DND-41 (cell line): ENCODE measurements at regions not wholly inside any gene's neighbourhood (a gene's known extent, or its start where the extent isn't known, plus 50 kb on each side); places are given as distances from the start of the nearest gene placed in this dataset.

ENCODE experiments used
- ATAC-seq: fragments of 200-7000 bp; cut with Tn5 transposase; 3 replicates; pipeline ENCODE4 v1.9.1; 2021; ENCODE audit warnings: low read depth; ENCODE audit not compliant: insufficient read depth
- DNase-seq: peaks from one replicate; pipeline ENCODE4 v3.0.0-alpha.2; 2020
- H2AFZ ChIP-seq: 2 replicates; pipeline ENCODE4 v1.6.0; 2012; ENCODE audit warnings: low read depth, low read length
- H3K27ac ChIP-seq: 2 replicates; pipeline ENCODE4 v1.5.1; 2012; ENCODE audit warnings: low read length, inconsistent platforms
- H3K27me3 ChIP-seq: fragments of 200-600 bp; sonication (generic); 2 replicates; pipeline ENCODE4 v1.6.0; 2012; ENCODE audit warnings: low read length, mild to moderate bottlenecking, inconsistent platforms; ENCODE audit not compliant: insufficient read depth, poor library complexity
- H3K36me3 ChIP-seq: 2 replicates; pipeline ENCODE4 v1.5.1; 2012; ENCODE audit warnings: low read length, inconsistent platforms; ENCODE audit not compliant: insufficient read depth
- H3K4me1 ChIP-seq: 2 replicates; pipeline ENCODE4 v1.5.1; 2012; ENCODE audit warnings: mild to moderate bottlenecking, low read length; ENCODE audit not compliant: insufficient read depth
- H3K4me2 ChIP-seq: 2 replicates; pipeline ENCODE4 v1.6.0; 2012; ENCODE audit warnings: mild to moderate bottlenecking, moderate library complexity, low read length, inconsistent platforms; ENCODE audit not compliant: insufficient read depth
- H3K4me3 ChIP-seq, 2 experiments: fragments of 200-600 bp in 1 of 2; shearing (Covaris generic) in 1 of 2; 2 replicates each; pipeline ENCODE4 v1.5.1; 2012 to 2016; ENCODE audit warnings: inconsistent platforms in 2 of 2, low read length in 2 of 2, mild to moderate bottlenecking in 2 of 2, low read depth in 1 of 2, moderate library complexity in 1 of 2
- H3K79me2 ChIP-seq: 2 replicates; pipeline ENCODE4 v1.6.0; 2012; ENCODE audit warnings: low read length, inconsistent platforms; ENCODE audit not compliant: insufficient read depth
- H3K9ac ChIP-seq: 2 replicates; pipeline ENCODE4 v1.6.0; 2012; ENCODE audit warnings: low read depth, mild to moderate bottlenecking, inconsistent platforms, low read length, moderate library complexity
- H3K9me3 ChIP-seq: 2 replicates; pipeline ENCODE4 v1.5.1; 2012; ENCODE audit warnings: low read length, moderate library complexity, mild to moderate bottlenecking, inconsistent platforms; ENCODE audit not compliant: insufficient read depth, severe bottlenecking
- H4K20me1 ChIP-seq: 2 replicates; pipeline ENCODE4 v1.6.0; 2012; ENCODE audit warnings: low read length; ENCODE audit not compliant: insufficient read depth
- EZH2 ChIP-seq: IDR thresholded peaks from 3 replicates; pipeline ENCODE4 v1.6.1; 2012; ENCODE audit warnings: borderline replicate concordance, low read depth, mild to moderate bottlenecking, moderate library complexity, low read length, inconsistent platforms; ENCODE audit not compliant: severe bottlenecking
- TF ChIP-seq, protein P1 (sequence below): IDR thresholded peaks from 2 replicates; pipeline ENCODE4 v1.5.1; 2012; ENCODE audit warnings: borderline replicate concordance, low read length, moderate library complexity, mild to moderate bottlenecking; ENCODE audit not compliant: poor library complexity, severe bottlenecking; ENCODE audit errors: extremely low read depth

GRCh38 chr7:54179321-54180029 is 362.7 kb upstream of the VSTM2A start:
- Histone ChIP-seq H2AFZ (no peak overlapping the region), H3K36me3 (no peaks in the 10 kb centered on the region), H3K27ac (no peak overlapping the region), H3K9me3 (no peaks in the 10 kb centered on the region), H3K9ac (no peak overlapping the region), H3K4me2 (no peak overlapping the region), H3K4me3 (no peak overlapping the region), H3K79me2 (no peaks in the 10 kb centered on the region), H3K27me3 (no peaks in the 10 kb centered on the region), H3K4me1 (no peaks in the 10 kb centered on the region), H4K20me1 (no peaks in the 10 kb centered on the region)
- no peak for TF ChIP-seq EZH2
- ATAC-seq (no peak), DNase-seq (no peak)

DNA sequence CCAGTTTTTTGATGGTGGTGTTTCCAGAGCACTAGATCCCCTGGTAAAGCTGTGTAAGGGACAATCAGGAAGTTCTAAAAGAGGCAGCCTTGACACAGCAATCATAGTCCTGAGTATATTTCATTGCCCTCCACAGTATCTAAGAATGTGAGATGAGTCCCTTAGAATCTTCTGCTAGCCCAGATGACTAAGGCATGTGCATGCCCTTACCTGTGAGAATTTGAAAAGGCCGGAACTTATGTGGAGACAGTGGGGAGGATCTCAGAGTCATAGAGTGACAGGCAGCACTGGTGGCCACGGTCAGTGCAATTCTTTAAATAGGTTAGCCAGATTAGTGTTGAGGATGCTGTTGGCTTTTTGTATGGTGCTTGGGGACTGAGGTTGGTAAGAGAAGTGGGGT is 361.4 kb upstream of the VSTM2A start:
- DNase-seq (no peak), ATAC-seq (no peak)
- H3K79me2 ChIP-seq: no peaks in the 10 kb centered on the region
- H3K4me2 ChIP-seq: no peak overlapping the region
- H3K27me3 ChIP-seq: no peaks in the 10 kb centered on the region
- H4K20me1 ChIP-seq: no peaks in the 10 kb centered on the region
- no peak overlapping the region for H3K4me3 ChIP-seq
- H3K9ac ChIP-seq: no peak overlapping the region
- no peaks in the 10 kb centered on the region for H3K36me3 ChIP-seq
- TF ChIP-seq, protein P1, sequence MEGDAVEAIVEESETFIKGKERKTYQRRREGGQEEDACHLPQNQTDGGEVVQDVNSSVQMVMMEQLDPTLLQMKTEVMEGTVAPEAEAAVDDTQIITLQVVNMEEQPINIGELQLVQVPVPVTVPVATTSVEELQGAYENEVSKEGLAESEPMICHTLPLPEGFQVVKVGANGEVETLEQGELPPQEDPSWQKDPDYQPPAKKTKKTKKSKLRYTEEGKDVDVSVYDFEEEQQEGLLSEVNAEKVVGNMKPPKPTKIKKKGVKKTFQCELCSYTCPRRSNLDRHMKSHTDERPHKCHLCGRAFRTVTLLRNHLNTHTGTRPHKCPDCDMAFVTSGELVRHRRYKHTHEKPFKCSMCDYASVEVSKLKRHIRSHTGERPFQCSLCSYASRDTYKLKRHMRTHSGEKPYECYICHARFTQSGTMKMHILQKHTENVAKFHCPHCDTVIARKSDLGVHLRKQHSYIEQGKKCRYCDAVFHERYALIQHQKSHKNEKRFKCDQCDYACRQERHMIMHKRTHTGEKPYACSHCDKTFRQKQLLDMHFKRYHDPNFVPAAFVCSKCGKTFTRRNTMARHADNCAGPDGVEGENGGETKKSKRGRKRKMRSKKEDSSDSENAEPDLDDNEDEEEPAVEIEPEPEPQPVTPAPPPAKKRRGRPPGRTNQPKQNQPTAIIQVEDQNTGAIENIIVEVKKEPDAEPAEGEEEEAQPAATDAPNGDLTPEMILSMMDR: no peak
- no peak overlapping the region for H2AFZ ChIP-seq
- no peaks in the 10 kb centered on the region for H3K4me1 ChIP-seq
- H3K27ac ChIP-seq: no peak overlapping the region
- peaks cover 2% of the 10 kb centered on the region for H3K9me3 ChIP-seq

DNA sequence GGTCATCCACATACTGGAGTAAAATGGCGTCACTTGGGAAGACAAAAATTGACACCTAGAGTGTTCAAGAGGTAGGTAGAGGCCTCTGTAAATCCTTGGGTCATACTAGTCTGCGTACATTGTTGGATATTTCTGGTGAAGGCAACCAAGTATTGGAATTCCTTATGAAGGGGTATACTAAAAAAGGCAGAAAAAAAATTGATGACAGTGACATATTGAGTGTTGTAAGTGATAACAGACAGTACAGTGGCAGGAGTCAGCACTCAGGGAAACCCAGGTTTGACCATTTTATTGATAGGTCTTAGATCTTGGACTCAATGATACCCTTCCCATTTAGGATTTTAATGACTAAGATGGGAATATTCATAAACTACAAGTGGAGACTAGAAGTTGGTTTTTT is 359.1 kb upstream of the VSTM2A start:
- Histone ChIP-seq H3K27ac (no peak overlapping the region), H3K36me3 (no peaks in the 10 kb centered on the region), H3K4me3 (no peak overlapping the region), H3K4me1 (no peaks in the 10 kb centered on the region), H3K9me3 (peaks cover 2% of the 10 kb centered on the region), H3K9ac (no peak overlapping the region), H3K79me2 (no peaks in the 10 kb centered on the region), H3K27me3 (no peaks in the 10 kb centered on the region), H3K4me2 (no peak overlapping the region), H4K20me1 (no peaks in the 10 kb centered on the region), H2AFZ (no peak overlapping the region)
- TF ChIP-seq, protein P1: no peak
- TF ChIP-seq EZH2: no peak
- no peak for ATAC-seq
- DNase-seq: no peak

- TF ChIP-seq EZH2: no peak
- TF ChIP-seq, protein P1: no peak
- Histone ChIP-seq H3K27me3 (no peaks in the 10 kb centered on the region), H2AFZ (no peak overlapping the region), H3K27ac (no peak overlapping the region), H3K4me1 (no peaks in the 10 kb centered on the region), H3K9me3 (peaks cover 2% of the 10 kb centered on the region), H4K20me1 (no peaks in the 10 kb centered on the region), H3K9ac (no peak overlapping the region), H3K79me2 (no peaks in the 10 kb centered on the region), H3K4me2 (no peak overlapping the region), H3K36me3 (no peaks in the 10 kb centered on the region), H3K4me3 (no peak overlapping the region)
- no peak for DNase-seq
- no peak for ATAC-seq
Observed at GRCh38 chr7:54186336-54186735, 355.8 kb upstream of the VSTM2A start.
